GM18909 (cell line): ENCODE measurements at regions not wholly inside any gene's neighbourhood (a gene's known extent, or its start where the extent isn't known, plus 50 kb on each side); places are given as distances from the start of the nearest gene placed in this dataset.
"Not testable (repeated sequence)": the region's sequence is repeated elsewhere in the genome, so short reads cannot be mapped to it uniquely, and the experiment has no call there.

Source experiments
- ATAC-seq: cut with Tn5 transposase; IDR thresholded peaks from one replicate; pipeline ENCODE4 v1.9.1; 2021; ENCODE audit warnings: mild to moderate bottlenecking; ENCODE audit not compliant: unreplicated experiment, poor library complexity

DNA sequence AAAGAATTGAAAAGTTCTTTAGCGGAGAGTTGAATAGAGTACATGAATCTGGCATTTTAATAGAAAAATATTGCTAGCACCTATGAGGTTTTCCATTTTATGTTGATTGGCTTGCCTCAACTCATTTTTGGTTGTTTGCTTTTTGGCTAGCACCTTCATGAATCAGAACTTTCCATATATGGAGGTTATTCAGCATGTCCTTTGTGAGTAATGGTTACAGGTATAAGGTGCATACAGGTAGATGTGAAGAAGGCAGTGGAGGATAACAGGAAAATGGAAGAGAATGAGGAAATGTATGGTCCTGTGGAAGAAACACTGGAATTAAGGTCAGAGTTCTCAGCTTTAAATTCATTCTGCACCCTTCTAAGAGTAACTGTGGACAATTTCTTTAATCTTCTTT, 98.1 kb upstream of the GBE1 start:
- no peak for ATAC-seq

DNA sequence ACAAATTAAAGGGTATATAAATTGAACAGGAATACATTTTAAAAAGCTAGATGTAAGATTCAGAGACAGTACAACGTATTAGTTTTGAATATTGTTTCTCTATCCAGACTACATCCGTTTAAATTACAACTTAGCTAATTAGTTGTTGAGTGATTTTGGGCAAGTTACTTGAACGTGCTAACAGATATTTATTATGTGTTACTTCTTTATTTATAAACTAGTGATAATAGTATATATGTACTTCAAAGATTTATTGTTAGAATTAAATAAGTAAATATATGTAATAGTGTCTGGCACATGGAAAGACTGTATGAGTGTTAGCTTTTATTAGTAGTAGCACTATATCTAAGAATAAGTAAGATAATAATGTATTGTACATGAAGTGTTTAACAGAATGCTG, 92.0 kb upstream of the GBE1 start:
- no peak for ATAC-seq

DNA sequence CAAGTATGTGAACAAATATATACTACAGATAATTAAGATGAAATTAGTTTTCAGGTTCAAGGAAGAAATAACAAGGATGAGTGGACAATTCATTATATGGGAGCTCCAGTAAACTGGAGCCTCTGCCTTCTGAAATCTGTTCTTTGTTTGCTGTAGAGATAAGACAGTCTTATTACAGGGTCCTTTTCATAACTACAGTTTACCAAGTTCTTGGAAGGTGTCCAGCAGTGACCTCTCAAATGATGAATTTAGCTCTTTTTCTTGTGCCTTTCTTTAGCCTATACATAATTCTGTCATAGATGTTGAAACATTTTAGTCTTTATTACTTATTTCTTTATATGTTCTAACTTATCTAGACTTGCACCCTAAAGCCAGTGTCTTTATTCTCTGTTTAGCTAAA, 89.7 kb upstream of the GBE1 start:
- ATAC-seq, result no peak

DNA sequence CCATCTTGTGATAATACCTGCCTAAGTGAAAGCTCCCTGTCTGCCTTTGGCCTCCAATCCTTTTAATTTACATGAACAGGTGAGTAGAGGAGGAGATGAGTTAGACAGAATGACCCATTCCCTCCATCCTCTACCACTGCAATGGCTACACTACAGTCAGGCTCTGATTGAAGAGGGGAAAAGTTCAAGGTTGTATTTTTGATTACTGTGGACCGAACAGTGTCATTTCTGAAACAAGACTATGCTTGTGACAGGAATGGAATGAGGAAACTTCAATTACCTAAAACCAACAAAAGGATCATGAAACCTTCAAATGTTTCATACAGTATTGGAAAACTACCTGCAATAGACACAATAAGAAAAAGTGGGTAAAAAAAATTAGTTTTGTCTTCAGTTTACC, 85.5 kb upstream of the GBE1 start:
- no peak for ATAC-seq

DNA sequence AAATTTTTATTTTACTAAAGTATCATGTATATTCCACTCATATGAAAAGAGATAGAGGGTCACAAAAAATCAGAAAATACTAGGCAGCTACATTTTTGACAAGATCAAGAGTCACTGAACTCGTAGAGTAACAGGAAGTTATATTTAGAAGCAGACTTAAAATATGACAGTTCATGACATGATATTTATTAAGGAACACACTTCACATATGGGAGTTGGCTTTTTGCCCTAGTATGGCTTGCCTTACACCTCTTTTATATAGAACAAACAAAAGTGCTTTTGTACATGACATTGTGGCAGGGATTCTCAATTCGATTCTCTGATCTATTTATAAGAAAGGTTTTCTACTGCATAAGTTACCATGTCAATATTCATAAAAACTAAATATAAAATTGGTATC, 80.1 kb upstream of the GBE1 start:
- no peak for ATAC-seq

DNA sequence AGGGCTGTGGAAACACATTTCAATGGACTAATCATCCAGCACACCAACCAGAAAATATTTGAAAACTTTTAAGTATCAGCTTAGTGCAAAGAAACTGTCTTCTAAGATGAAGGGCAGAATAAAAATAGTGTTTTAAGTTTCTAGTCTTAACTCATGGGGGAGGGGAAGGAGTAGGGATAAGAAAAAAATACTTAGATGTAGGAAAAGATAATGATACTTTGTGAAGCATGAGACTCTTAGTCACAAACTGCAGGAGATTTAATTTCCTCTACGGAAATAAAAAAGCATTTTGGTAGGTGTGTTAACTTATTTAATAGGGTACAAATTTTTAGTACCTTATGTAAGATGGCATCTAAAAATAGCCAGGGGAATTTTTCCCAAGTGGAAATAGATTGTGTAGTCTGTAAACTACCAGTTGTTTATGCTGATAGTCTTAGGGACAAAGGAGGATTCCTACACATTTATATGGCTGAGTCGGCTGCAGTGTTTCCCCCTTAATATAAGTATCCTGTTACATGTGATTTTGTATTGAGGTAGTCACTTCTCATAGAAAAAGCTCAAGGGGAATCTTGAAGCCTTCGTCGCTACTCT, 78.2 kb upstream of the GBE1 start:
- no peak for ATAC-seq

DNA sequence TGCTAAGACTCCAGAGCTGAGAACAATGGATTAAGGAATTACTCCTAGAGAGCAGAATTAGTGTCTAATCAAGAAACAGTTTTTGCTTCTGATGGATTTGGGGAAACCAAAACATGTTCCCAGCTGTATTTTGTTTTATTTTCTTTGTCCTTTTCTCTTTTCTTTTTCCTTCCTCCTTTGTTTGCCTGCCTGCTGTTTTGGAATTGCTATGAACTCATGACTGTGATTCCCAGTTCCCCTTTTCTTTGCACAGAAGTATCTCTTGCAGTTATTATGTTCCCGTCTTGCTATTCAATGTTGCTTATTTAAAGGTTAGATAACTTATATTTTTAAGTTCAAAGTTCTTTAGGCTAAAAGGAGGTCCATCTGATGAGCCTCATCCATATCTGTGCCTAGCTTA, 77.0 kb upstream of the GBE1 start:
- ATAC-seq, result no peak

DNA sequence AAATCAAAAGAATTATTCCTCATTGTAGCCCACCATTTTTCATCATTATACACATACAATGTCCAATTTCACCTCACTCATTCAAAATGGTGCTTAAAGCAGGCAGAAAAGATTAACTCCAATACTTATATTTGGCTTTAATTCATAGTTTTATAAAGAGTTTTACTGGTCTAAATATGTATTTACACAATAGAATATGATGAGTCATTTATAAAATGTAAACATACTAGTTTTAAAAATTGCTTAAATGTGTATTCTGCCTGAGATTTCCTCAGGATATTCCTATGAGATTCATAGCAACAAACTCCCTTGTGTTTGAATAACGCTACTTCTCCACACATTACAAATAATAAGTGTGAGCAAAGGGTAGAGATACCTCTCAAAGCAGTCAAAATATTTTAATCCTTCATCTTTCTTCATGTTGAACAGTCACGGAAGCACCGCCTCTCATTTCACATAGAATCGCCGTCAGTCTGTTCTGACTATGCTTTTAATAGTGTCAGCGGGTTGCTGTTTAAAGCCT, 75.7 kb upstream of the GBE1 start:
- ATAC-seq, result no peak

DNA sequence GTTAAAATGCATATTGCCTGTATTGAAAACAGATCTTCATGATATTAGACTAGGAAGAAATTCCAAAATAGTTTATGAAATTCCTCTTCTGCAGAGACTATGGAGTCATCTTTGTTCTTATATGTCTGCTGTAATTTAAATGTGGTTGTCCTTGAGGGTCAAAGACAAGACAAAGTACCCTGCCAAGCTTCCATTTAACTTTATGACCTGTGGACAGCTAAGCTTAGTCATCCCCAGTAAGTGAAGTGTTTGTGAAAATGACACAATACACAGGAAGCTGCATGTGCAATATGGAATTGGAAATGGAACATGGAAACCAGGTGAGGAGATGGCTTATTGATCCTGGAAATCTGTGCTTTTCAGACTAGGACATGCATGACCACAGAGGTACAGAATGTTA, 68.5 kb upstream of the GBE1 start:
- ATAC-seq, result no peak

DNA sequence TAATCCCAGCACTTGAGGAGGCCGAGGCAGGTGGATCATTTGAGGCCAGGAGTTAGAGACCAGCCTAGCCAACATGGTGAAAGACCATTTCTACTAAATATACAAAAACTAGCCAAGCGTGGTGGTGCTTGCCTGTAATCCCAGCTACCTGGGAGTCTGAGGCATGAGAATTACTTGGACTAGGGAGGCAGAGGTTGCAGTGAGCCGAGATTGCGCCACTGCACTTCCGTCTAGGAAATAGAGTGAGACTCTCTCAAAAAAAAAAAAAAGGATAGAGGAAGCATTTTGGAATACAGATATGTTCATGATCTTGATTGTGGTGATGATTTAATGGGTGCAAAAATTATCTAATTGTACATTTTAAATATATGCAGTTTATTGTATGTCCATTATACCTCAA, 67.8 kb upstream of the GBE1 start:
- ATAC-seq, result not testable (repeated sequence)

DNA sequence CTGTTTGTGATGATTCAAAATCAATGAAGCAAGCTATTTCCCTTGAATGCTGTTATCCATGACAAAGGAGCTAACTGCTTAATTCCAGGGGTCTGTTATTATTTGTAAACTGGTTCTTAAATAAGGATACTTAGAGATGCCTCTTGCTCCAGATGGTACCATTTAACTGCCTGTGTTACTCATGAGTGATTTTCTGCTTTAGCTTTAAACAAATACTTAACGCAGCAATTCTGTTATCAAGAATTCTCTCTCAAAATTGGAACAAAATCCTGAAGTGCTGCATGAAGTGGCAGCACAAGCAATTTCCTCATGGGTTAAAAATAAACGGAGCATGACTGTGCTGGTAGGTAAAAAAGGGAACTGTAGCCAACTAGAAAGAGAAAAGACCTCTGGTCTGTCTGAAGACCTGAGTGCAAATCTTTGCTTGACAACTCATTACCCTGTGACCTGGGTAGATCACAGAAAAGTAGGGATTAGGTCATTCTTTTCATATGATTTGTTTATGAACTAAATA, 62.5 kb upstream of the GBE1 start:
- ATAC-seq, result peak; percentile 96

DNA sequence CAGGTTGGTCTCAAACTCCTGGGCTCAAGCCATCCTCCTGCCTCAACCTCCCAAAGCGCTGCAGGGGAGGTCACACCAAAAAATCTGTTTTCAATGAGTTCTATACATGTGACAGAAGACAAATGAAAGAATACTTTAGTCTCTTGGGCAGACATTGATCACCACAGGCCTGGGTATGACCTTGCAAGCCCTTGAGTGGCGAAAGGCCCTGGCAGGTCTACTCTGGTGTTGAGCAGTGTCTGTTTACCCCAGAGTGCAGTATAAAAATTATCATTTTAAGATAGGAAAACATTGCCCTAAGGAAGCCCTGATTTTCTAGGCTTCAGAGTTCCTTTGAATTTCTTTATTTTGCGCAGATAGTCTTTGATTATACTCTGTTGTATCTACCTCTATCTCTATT, 61.6 kb upstream of the GBE1 start:
- ATAC-seq, result no peak

DNA sequence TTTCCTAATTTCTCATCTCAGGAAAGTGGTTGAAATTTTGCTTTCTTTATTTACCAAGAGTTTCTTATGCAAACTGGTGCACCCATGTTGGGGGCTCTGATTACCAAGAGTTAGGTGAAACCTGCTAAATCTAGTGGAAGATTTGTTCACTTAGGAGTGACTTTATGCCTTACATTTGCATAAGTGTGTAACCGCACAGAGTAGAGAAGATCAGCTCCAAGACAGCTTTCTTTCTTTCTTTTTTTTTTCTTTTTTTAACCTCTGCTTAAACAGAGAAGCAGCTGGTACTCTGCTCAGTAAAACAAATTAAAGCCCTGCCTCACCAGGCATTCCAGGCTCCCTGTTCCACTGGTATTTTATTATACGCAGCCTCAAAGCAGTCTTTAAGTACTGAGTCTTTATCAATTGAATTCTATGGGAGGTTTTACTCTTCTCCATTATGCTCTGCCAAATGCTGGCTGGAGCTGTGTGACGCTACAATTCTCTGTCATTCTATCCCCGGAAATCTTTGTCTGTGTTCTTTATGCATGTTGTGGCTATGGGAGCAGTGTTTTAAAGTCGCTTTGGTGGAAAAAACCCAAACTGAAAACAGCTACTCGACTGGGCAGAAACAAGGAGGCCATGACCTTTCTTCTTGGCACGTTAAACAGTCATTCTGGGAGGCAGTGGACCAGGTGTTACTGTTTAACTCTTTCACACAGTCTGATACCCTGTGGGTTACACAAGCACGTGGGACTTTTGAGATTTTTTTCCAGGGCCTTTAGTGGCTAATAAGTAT, 55.2 kb upstream of the GBE1 start:
- ATAC-seq, result peak; percentile 100

DNA sequence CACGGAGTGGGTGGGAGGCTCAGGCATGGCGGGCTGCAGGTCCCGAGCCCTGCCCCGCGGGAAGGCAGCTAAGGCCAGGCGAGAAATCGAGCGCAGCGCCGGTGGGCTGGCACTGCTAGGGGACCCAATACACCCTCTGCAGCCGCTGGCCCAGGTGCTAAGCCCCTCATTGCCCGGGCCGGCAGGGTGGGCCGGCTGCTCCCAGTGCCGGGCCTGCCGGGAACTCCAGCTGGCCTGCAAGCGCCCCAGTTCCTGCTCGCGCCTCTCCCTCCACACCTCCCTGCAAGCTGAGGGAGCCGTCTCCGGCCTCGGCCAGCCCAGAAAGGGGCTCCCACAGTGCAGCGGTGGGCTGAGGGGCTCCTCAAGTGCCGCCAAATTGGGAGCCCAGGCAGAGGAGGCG, 50.7 kb upstream of the GBE1 start:
- not testable (repeated sequence) for ATAC-seq
